Neural crest cell (in vitro differentiated cells): ENCODE measurements at regions not wholly inside any gene's neighbourhood (a gene's known extent, or its start where the extent isn't known, plus 50 kb on each side); places are given as distances from the start of the nearest gene placed in this dataset.

ENCODE experiments used
- DNase-seq: peaks from one replicate; pipeline ENCODE4 v3.0.0; 2021; ENCODE audit warnings: low read depth, mixed read lengths, low spot score
- H3K27ac Mint-ChIP-seq: one replicate; pipeline ENCODE4 v1.8.0; 2021; ENCODE audit warnings: mild to moderate bottlenecking, mixed read lengths; ENCODE audit not compliant: unreplicated experiment
- H3K27me3 Mint-ChIP-seq: 2 replicates; pipeline ENCODE4 v1.8.0; 2021; ENCODE audit warnings: low read depth, mild to moderate bottlenecking, mixed read lengths
- H3K36me3 Mint-ChIP-seq: 2 replicates; pipeline ENCODE4 v1.8.0; 2021; ENCODE audit warnings: low read depth, mild to moderate bottlenecking, mixed read lengths
- H3K4me1 Mint-ChIP-seq: 2 replicates; pipeline ENCODE4 v1.8.0; 2021; ENCODE audit warnings: mixed read lengths
- H3K4me3 Mint-ChIP-seq: one replicate; pipeline ENCODE4 v1.8.0; 2021; ENCODE audit warnings: mild to moderate bottlenecking, mixed read lengths
- H3K9me3 Mint-ChIP-seq: 2 replicates; pipeline ENCODE4 v1.8.0; 2021; ENCODE audit warnings: mixed read lengths
- CTCF ChIP-seq: fragments of 200-600 bp; sonication (generic); conservative IDR thresholded peaks from 2 replicates; pipeline ENCODE4 v1.5.0; 2021; ENCODE audit warnings: antibody characterized with exemption, mild to moderate bottlenecking

- DNase-seq, result no peak
- Mint-ChIP-seq H3K9me3 (peaks cover 8% of the 10 kb centered on the region), H3K4me3 (no peak overlapping the region), H3K4me1 (no peaks in the 10 kb centered on the region), H3K27ac (no peak overlapping the region), H3K36me3 (no peaks in the 10 kb centered on the region), H3K27me3 (no peaks in the 10 kb centered on the region)
- no peak for TF ChIP-seq CTCF
These were observed 106.1 kb upstream of the SLC13A1 start for GRCh38 chr7:123305840-123306375.

- Mint-ChIP-seq H3K36me3 (no peaks in the 10 kb centered on the region), H3K27me3 (no peaks in the 10 kb centered on the region), H3K27ac (no peak overlapping the region), H3K4me3 (no peak overlapping the region), H3K4me1 (no peaks in the 10 kb centered on the region), H3K9me3 (peaks cover 8% of the 10 kb centered on the region)
- DNase-seq, result no peak
- no peak for TF ChIP-seq CTCF
These were observed 104.2 kb upstream of the SLC13A1 start for GRCh38 chr7:123303926-123304325.

- Mint-ChIP-seq H3K27ac (no peak overlapping the region), H3K36me3 (no peaks in the 10 kb centered on the region), H3K9me3 (peaks cover under 1% of the 10 kb centered on the region), H3K27me3 (no peaks in the 10 kb centered on the region), H3K4me3 (no peak overlapping the region), H3K4me1 (no peaks in the 10 kb centered on the region)
- TF ChIP-seq CTCF, result no peak
- no peak for DNase-seq
These were observed 97.2 kb upstream of the SLC13A1 start for GRCh38 chr7:123296965-123297364.

- no peak overlapping the region for H3K27ac Mint-ChIP-seq
- no peaks in the 10 kb centered on the region for H3K27me3 Mint-ChIP-seq
- TF ChIP-seq CTCF, result no peak
- H3K9me3 Mint-ChIP-seq, result peaks cover 2% of the 10 kb centered on the region
- H3K36me3 Mint-ChIP-seq, result no peaks in the 10 kb centered on the region
- DNase-seq, result no peak
- H3K4me1 Mint-ChIP-seq, result no peaks in the 10 kb centered on the region
- no peak overlapping the region for H3K4me3 Mint-ChIP-seq
These were observed 93.9 kb upstream of the SLC13A1 start for GRCh38 chr7:123293710-123294109.

- Mint-ChIP-seq H3K36me3 (no peaks in the 10 kb centered on the region), H3K4me3 (no peak overlapping the region), H3K27me3 (no peaks in the 10 kb centered on the region), H3K27ac (no peak overlapping the region), H3K9me3 (peaks cover 9% of the 10 kb centered on the region), H3K4me1 (no peaks in the 10 kb centered on the region)
- no peak for DNase-seq
- no peak for TF ChIP-seq CTCF
These were observed 92.5 kb upstream of the SLC13A1 start for GRCh38 chr7:123292227-123292626.

- DNase-seq, result no peak
- H3K9me3 Mint-ChIP-seq, result peaks cover 9% of the 10 kb centered on the region
- no peak for TF ChIP-seq CTCF
- H3K4me3 Mint-ChIP-seq, result no peak overlapping the region
- no peaks in the 10 kb centered on the region for H3K4me1 Mint-ChIP-seq
- no peaks in the 10 kb centered on the region for H3K27me3 Mint-ChIP-seq
- H3K27ac Mint-ChIP-seq, result no peak overlapping the region
- H3K36me3 Mint-ChIP-seq, result no peaks in the 10 kb centered on the region
These were observed 89.4 kb upstream of the SLC13A1 start for GRCh38 chr7:123289200-123289599.
